Epithelial cell of esophagus (primary cell): ENCODE measurements at regions not wholly inside any gene's neighbourhood (a gene's known extent, or its start where the extent isn't known, plus 50 kb on each side); places are given as distances from the start of the nearest gene placed in this dataset.

ENCODE experiments used
- DNase-seq: peaks from one replicate; pipeline ENCODE4 v3.0.0; 2010; ENCODE audit warnings: low read depth
- H3K4me3 ChIP-seq: 2 replicates; pipeline ENCODE4 v1.5.1; 2011; ENCODE audit warnings: mild to moderate bottlenecking, low read length, control low read depth
- CTCF ChIP-seq: IDR thresholded peaks from 2 replicates; pipeline ENCODE4 v1.5.1; 2011; ENCODE audit warnings: low read depth, mild to moderate bottlenecking, low read length, control low read depth, inconsistent platforms; ENCODE audit not compliant: insufficient read depth; ENCODE audit errors: missing control alignments

GRCh38 chr4:120445186-120445585 lies 378.5 kb upstream of the MAD2L1 start:
- DNase-seq: no peak
- TF ChIP-seq CTCF: no peak
- no peak overlapping the region for H3K4me3 ChIP-seq

- no peak overlapping the region for H3K4me3 ChIP-seq
- no peak for DNase-seq
- no peak for TF ChIP-seq CTCF
These were observed 376.5 kb upstream of the MAD2L1 start for GRCh38 chr4:120443116-120443515.

GRCh38 chr4:120440730-120441129 lies 374.1 kb upstream of the MAD2L1 start:
- H3K4me3 ChIP-seq: no peak overlapping the region
- TF ChIP-seq CTCF: no peak
- DNase-seq: no peak

- TF ChIP-seq CTCF: no peak
- H3K4me3 ChIP-seq: no peak overlapping the region
- no peak for DNase-seq
These were observed 368.5 kb upstream of the MAD2L1 start for GRCh38 chr4:120435179-120435578.

GRCh38 chr4:120434756-120435155 lies 368.1 kb upstream of the MAD2L1 start:
- no peak overlapping the region for H3K4me3 ChIP-seq
- no peak for TF ChIP-seq CTCF
- no peak for DNase-seq

- no peak overlapping the region for H3K4me3 ChIP-seq
- no peak for TF ChIP-seq CTCF
- no peak for DNase-seq
These were observed 365.7 kb upstream of the MAD2L1 start for GRCh38 chr4:120432301-120432860.

GRCh38 chr4:120431180-120431579 lies 364.5 kb upstream of the MAD2L1 start:
- DNase-seq: no peak
- H3K4me3 ChIP-seq: no peak overlapping the region
- TF ChIP-seq CTCF: no peak
